Ovary (tissue), 7 donors: ENCODE measurements at regions not wholly inside any gene's neighbourhood (a gene's known extent, or its start where the extent isn't known, plus 50 kb on each side); places are given as distances from the start of the nearest gene placed in this dataset.

ENCODE experiments used
- DNase-seq, 5 donors: peaks; one replicate each; pipeline ENCODE4 v3.0.0-alpha.2; 2019 to 2020
- H3K27ac ChIP-seq, 2 donors: fragments of 200-600 bp; one replicate each; pipeline versions ENCODE4 v1.5.1 to v1.8.0; 2019 to 2022
- H3K27me3 ChIP-seq: fragments of 200-600 bp; one replicate; pipeline ENCODE4 v1.8.0; 2022
- H3K36me3 ChIP-seq: fragments of 200-600 bp; sonication (generic); one replicate; pipeline ENCODE4 v1.5.1; 2019
- H3K4me1 ChIP-seq: one replicate; pipeline ENCODE4 v1.8.1; 2013; ENCODE audit warnings: mild to moderate bottlenecking, moderate library complexity; ENCODE audit not compliant: insufficient read depth
- H3K4me3 ChIP-seq: fragments of 200-600 bp; sonication (generic); one replicate; pipeline ENCODE4 v1.5.1; 2017
- H3K9me3 ChIP-seq, 2 donors: fragments of 200-600 bp in 1 of 2; sonication (generic) in 1 of 2; one replicate each; pipeline versions ENCODE4 v1.5.1 to v1.8.1; 2013 to 2019; ENCODE audit warnings: mild to moderate bottlenecking in 1 of 2, moderate library complexity in 1 of 2
- EP300 ChIP-seq: sonication (generic); formaldehyde crosslinking; IDR thresholded peaks from one replicate; pipeline ENCODE4 v1.6.1; 2017; ENCODE audit warnings: antibody characterized with exemption
- POLR2A ChIP-seq: fragments of 450-650 bp; IDR thresholded peaks from one replicate; pipeline ENCODE4 v1.6.1; 2017; ENCODE audit warnings: antibody characterized with exemption, mild to moderate bottlenecking, moderate library complexity
- WGBS, 3 donors: extraction: QIAGEN DNeasy Blood & Tissue Kit in 1 of 3; methylation state at CpG; one replicate each; pipeline versions ENCODE4 v1.1.5 to v1.1.7; 2013 to 2017; 5-methylcytosine and 5-hydroxymethylcytosine counted together
- intact Hi-C, 4 donors: fragments of 100-400 bp; cut with DNase I; formaldehyde crosslinking; loops; one replicate each; pipeline versions ENCODE4 v1.11.0 to v1.15.1; 2022 to 2023
- TF ChIP-seq, protein P1 (sequence below), 3 donors: fragments of 450-650 bp in 2 of 3; fragments of 200-600 bp in 1 of 3; IDR thresholded peaks; one replicate each; pipeline versions ENCODE4 v1.5.1 to v1.8.0; 2016 to 2022; ENCODE audit warnings: antibody characterized with exemption in 3 of 3, mild to moderate bottlenecking in 1 of 3
- donor health status: DM: no; HTN: no; CAD: no; lungs with moderate emphysema.
- donor health status: DM: no; HTN: no; CAD: no.
- donor health status: Bipolar disorder and iron deficiency.
- donor health status: DM: no; HTN: no; CAD: no.
- donor health status: DM: yes; HTN: yes; CAD: no.

DNA sequence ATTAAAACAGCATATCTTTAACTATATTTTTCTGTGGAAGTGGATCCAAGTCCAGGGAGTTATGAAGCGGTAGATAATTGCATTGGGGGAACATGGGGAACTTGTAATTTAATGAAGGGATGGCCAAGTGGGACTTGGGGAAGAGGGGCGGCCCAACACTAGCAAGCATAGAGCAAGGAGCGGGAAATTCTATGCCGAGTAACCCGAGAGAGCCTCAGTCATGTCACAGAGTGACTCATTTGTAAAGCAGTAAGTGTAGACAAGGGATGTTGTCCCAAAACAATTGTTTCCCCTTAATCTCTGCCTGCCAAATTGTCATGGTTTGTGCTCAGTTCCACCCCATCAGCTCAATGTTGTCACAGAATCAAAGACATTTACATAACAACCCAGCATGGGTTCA, 620.1 kb downstream of the AJAP1 start:
- intact Hi-C loops: no loop called here
- TF ChIP-seq, protein P1, sequence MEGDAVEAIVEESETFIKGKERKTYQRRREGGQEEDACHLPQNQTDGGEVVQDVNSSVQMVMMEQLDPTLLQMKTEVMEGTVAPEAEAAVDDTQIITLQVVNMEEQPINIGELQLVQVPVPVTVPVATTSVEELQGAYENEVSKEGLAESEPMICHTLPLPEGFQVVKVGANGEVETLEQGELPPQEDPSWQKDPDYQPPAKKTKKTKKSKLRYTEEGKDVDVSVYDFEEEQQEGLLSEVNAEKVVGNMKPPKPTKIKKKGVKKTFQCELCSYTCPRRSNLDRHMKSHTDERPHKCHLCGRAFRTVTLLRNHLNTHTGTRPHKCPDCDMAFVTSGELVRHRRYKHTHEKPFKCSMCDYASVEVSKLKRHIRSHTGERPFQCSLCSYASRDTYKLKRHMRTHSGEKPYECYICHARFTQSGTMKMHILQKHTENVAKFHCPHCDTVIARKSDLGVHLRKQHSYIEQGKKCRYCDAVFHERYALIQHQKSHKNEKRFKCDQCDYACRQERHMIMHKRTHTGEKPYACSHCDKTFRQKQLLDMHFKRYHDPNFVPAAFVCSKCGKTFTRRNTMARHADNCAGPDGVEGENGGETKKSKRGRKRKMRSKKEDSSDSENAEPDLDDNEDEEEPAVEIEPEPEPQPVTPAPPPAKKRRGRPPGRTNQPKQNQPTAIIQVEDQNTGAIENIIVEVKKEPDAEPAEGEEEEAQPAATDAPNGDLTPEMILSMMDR (IDR thresholded peaks at IDR 0.05): no peak
- TF ChIP-seq POLR2A (no peak), EP300 (no peak)
- no peak overlapping the region for H3K4me3 ChIP-seq

DNA sequence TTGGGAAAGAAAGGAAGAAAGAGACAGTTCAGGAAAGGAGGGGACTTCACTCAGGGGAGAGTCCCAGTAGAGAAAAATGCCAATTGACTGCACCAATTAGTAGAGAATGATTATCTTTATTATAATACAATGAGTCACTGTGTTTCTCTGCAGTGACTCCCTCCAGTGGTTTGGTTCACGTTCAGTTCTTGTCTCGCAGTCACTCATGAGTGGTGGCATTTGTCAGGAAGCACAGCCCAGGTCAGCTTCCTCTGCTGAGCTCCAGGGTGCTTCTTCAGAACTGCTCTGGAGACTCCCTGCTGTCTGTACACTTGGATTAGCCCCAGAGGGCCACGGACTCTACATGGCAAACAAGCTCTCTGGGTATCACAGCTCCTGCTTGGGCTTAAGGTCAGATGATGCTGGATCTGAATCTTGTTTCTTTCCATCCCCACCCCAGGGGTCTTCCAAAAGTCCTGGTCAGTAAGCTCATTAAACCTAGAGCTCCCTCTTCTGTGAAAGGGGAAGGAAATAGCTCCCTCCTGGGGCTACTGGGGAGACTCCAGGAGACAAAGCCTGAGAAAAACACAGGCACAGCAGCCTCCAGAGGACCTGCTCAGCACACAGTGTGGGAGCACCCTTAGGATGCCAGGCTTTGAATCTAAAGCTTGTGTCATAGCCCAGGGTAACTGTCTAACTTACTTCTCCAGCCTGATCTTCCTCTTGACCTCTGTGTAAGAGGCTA, 619.0 kb downstream of the AJAP1 start:
- Histone ChIP-seq H3K4me1 (no peaks in the 10 kb centered on the region), H3K36me3 (no peaks in the 10 kb centered on the region), H3K27me3 (no peaks in the 10 kb centered on the region), H3K27ac (no peak overlapping the region), H3K9me3 (no peaks in the 10 kb centered on the region), H3K4me3 (no peak overlapping the region)
- WGBS, 3 donors: 42 to 58% (median 56%) methylated on average over 3 of the region's 3 CpGs
- TF ChIP-seq POLR2A: no peak
- TF ChIP-seq EP300: no peak
- TF ChIP-seq, protein P1 (IDR thresholded peaks at IDR 0.05): no peak
- intact Hi-C loops: no loop called here
- DNase-seq: no peak

More for the DNA sequence above, 620.1 kb downstream of the AJAP1 start:
- H3K36me3 ChIP-seq: no peaks in the 10 kb centered on the region
- no peak overlapping the region for H3K27ac ChIP-seq
- 85 to 90% (median 89%) methylated on average over 5 of the region's 5 CpGs for WGBS, 3 donors
- DNase-seq: no peak
- H3K27me3 ChIP-seq: no peaks in the 10 kb centered on the region
- H3K4me1 ChIP-seq: no peaks in the 10 kb centered on the region
- H3K9me3 ChIP-seq: no peaks in the 10 kb centered on the region

GRCh38 chr1:5272325-5272724, 617.9 kb downstream of the AJAP1 start:
- Histone ChIP-seq H3K36me3 (no peaks in the 10 kb centered on the region), H3K9me3 (no peaks in the 10 kb centered on the region), H3K27ac (no peak overlapping the region), H3K4me3 (no peak overlapping the region), H3K27me3 (no peaks in the 10 kb centered on the region), H3K4me1 (no peaks in the 10 kb centered on the region)
- intact Hi-C loops: no loop called here
- TF ChIP-seq, protein P1 (IDR thresholded peaks at IDR 0.05): no peak
- TF ChIP-seq EP300 (no peak), POLR2A (no peak)
- DNase-seq: no peak
- WGBS, 3 donors: 71 to 77% (median 75%) methylated on average over 7 of the region's 7 CpGs

- Histone ChIP-seq H3K36me3 (no peaks in the 10 kb centered on the region), H3K27ac (no peak overlapping the region), H3K4me1 (no peaks in the 10 kb centered on the region), H3K4me3 (no peak overlapping the region), H3K27me3 (no peaks in the 10 kb centered on the region), H3K9me3 (no peaks in the 10 kb centered on the region)
- no peak for TF ChIP-seq EP300
- no peak for TF ChIP-seq POLR2A
- TF ChIP-seq, protein P1 (IDR thresholded peaks at IDR 0.05): no peak
- intact Hi-C loops: no loop called here
- WGBS, 3 donors: 31 to 59% (median 54%) methylated on average over 2 of the region's 2 CpGs
- DNase-seq: no peak
Measured at GRCh38 chr1:5271264-5271663, 616.9 kb downstream of the AJAP1 start.
